ENCODE measurements at regions not wholly inside any gene's neighbourhood (a gene's known extent, or its start where the extent isn't known, plus 50 kb on each side); places are given as distances from the start of the nearest gene placed in this dataset.
"Not testable (repeated sequence)": the region's sequence is repeated elsewhere in the genome, so short reads cannot be mapped to it uniquely, and the experiment has no call there.

GRCh38 chr10:76769161-76769560 lies 868.4 kb downstream of the KCNMA1 start:
- H3K9me2 ChIP-seq (ENCODE audit: low read depth, low read length), result no peaks in the 10 kb centered on the region
- H3K9ac ChIP-seq (ENCODE audit: low read length), result no peak overlapping the region
- no peaks in the 10 kb centered on the region for H3K27me3 ChIP-seq (ENCODE audit: insufficient read depth, low read length)
- H3F3A ChIP-seq (ENCODE audit: insufficient read depth, low read length), result no peaks in the 10 kb centered on the region
- no peak overlapping the region for H3K27ac ChIP-seq (ENCODE audit: low read depth, low read length, poor library complexity, severe bottlenecking)
- no peaks in the 10 kb centered on the region for H3K36me3 ChIP-seq (ENCODE audit: insufficient read depth, low read length)
- H3K4me2 ChIP-seq (ENCODE audit: low read length), result no peak overlapping the region
- no peaks in the 10 kb centered on the region for H3K4me1 ChIP-seq (ENCODE audit: insufficient read depth, low read length, severe bottlenecking)
- no peaks in the 10 kb centered on the region for H3K9me3 ChIP-seq (ENCODE audit: low read length)
- TF ChIP-seq EZH2 (IDR thresholded peaks at IDR 0.05; ENCODE audit: borderline replicate concordance, low read length), result no peak
- no peak for TF ChIP-seq CTCF (IDR thresholded peaks at IDR 0.05; ENCODE audit: low read length)
- no peak overlapping the region for H2AFZ ChIP-seq (ENCODE audit: low read length)
- H3K4me3 ChIP-seq (ENCODE audit: low read depth, low read length, poor library complexity, severe bottlenecking), result no peak overlapping the region
- H3K79me2 ChIP-seq (ENCODE audit: insufficient read depth, low read length), result no peaks in the 10 kb centered on the region
- no peaks in the 10 kb centered on the region for H4K20me1 ChIP-seq (ENCODE audit: insufficient read depth, low read length)

- Histone ChIP-seq H3F3A (ENCODE audit: insufficient read depth, low read length) (no peaks in the 10 kb centered on the region), H3K27me3 (ENCODE audit: insufficient read depth, low read length) (no peaks in the 10 kb centered on the region), H3K4me3 (ENCODE audit: low read depth, low read length, poor library complexity, severe bottlenecking) (no peak overlapping the region), H3K27ac (ENCODE audit: low read depth, low read length, poor library complexity, severe bottlenecking) (no peak overlapping the region), H4K20me1 (ENCODE audit: insufficient read depth, low read length) (no peaks in the 10 kb centered on the region), H3K9me3 (ENCODE audit: low read length) (no peaks in the 10 kb centered on the region), H3K79me2 (ENCODE audit: insufficient read depth, low read length) (no peaks in the 10 kb centered on the region), H3K4me2 (ENCODE audit: low read length) (no peak overlapping the region), H3K9ac (ENCODE audit: low read length) (no peak overlapping the region), H3K36me3 (ENCODE audit: insufficient read depth, low read length) (no peaks in the 10 kb centered on the region), H3K4me1 (ENCODE audit: insufficient read depth, low read length, severe bottlenecking) (no peaks in the 10 kb centered on the region), H3K9me2 (ENCODE audit: low read depth, low read length) (no peaks in the 10 kb centered on the region), H2AFZ (ENCODE audit: low read length) (no peak overlapping the region)
- TF ChIP-seq EZH2 (IDR thresholded peaks at IDR 0.05; ENCODE audit: borderline replicate concordance, low read length) (no peak), CTCF (IDR thresholded peaks at IDR 0.05; ENCODE audit: low read length) (no peak)
Measured at GRCh38 chr10:76766682-76767081, 870.9 kb downstream of the KCNMA1 start.

GRCh38 chr10:76764921-76765320 lies 872.7 kb downstream of the KCNMA1 start:
- H3K9me2 ChIP-seq (ENCODE audit: low read depth, low read length); H3K9me3 ChIP-seq (ENCODE audit: low read length); H3K27ac ChIP-seq (ENCODE audit: low read depth, low read length, poor library complexity, severe bottlenecking); H3F3A ChIP-seq (ENCODE audit: insufficient read depth, low read length); H3K4me3 ChIP-seq (ENCODE audit: low read depth, low read length, poor library complexity, severe bottlenecking); H3K36me3 ChIP-seq (ENCODE audit: insufficient read depth, low read length); H3K27me3 ChIP-seq (ENCODE audit: insufficient read depth, low read length); H3K79me2 ChIP-seq (ENCODE audit: insufficient read depth, low read length); H2AFZ ChIP-seq (ENCODE audit: low read length); H3K4me1 ChIP-seq (ENCODE audit: insufficient read depth, low read length, severe bottlenecking); H4K20me1 ChIP-seq (ENCODE audit: insufficient read depth, low read length); H3K4me2 ChIP-seq (ENCODE audit: low read length); H3K9ac ChIP-seq (ENCODE audit: low read length): not testable (repeated sequence)

GRCh38 chr10:76764177-76764576 lies 873.4 kb downstream of the KCNMA1 start:
- no peak overlapping the region for H3K27ac ChIP-seq (ENCODE audit: low read depth, low read length, poor library complexity, severe bottlenecking)
- H2AFZ ChIP-seq (ENCODE audit: low read length), result no peak overlapping the region
- no peaks in the 10 kb centered on the region for H3K9me2 ChIP-seq (ENCODE audit: low read depth, low read length)
- H3K36me3 ChIP-seq (ENCODE audit: insufficient read depth, low read length), result no peaks in the 10 kb centered on the region
- H3K4me3 ChIP-seq (ENCODE audit: low read depth, low read length, poor library complexity, severe bottlenecking), result no peak overlapping the region
- H3K4me2 ChIP-seq (ENCODE audit: low read length), result no peak overlapping the region
- no peaks in the 10 kb centered on the region for H3K9me3 ChIP-seq (ENCODE audit: low read length)
- no peaks in the 10 kb centered on the region for H3K4me1 ChIP-seq (ENCODE audit: insufficient read depth, low read length, severe bottlenecking)
- TF ChIP-seq CTCF (IDR thresholded peaks at IDR 0.05; ENCODE audit: low read length) (no peak), EZH2 (IDR thresholded peaks at IDR 0.05; ENCODE audit: borderline replicate concordance, low read length) (no peak)
- no peaks in the 10 kb centered on the region for H3K27me3 ChIP-seq (ENCODE audit: insufficient read depth, low read length)
- H3K9ac ChIP-seq (ENCODE audit: low read length), result no peak overlapping the region
- H3F3A ChIP-seq (ENCODE audit: insufficient read depth, low read length), result no peaks in the 10 kb centered on the region
- H3K79me2 ChIP-seq (ENCODE audit: insufficient read depth, low read length), result no peaks in the 10 kb centered on the region
- no peaks in the 10 kb centered on the region for H4K20me1 ChIP-seq (ENCODE audit: insufficient read depth, low read length)
